RWPE2 (cell line): ENCODE measurements at regions not wholly inside any gene's neighbourhood (a gene's known extent, or its start where the extent isn't known, plus 50 kb on each side); places are given as distances from the start of the nearest gene placed in this dataset.

Experiments used
- ATAC-seq: fragments of 200-7000 bp; cut with Tn5 transposase; 3 replicates; pipeline ENCODE4 v1.9.1; 2021; ENCODE audit warnings: low read depth
- DNase-seq: peaks from one replicate; pipeline ENCODE4 v3.0.0-alpha.2; 2020; ENCODE audit warnings: low spot score
- H3K27ac ChIP-seq: fragments of 450-650 bp; 2 replicates; pipeline ENCODE4 v1.5.1; 2017; ENCODE audit warnings: mild to moderate bottlenecking; ENCODE audit not compliant: poor library complexity, severe bottlenecking
- H3K27me3 ChIP-seq: fragments of 250-450 bp; sonication (Bioruptor Pico); 2 replicates; pipeline ENCODE4 v1.5.1; 2021; ENCODE audit warnings: mild to moderate bottlenecking, moderate library complexity; ENCODE audit not compliant: insufficient read depth, poor library complexity, severe bottlenecking
- H3K36me3 ChIP-seq: fragments of 250-450 bp; sonication (Bioruptor Pico); 2 replicates; pipeline ENCODE4 v1.5.1; 2020; ENCODE audit warnings: low read depth, mild to moderate bottlenecking, moderate library complexity
- H3K4me1 ChIP-seq: fragments of 250-450 bp; sonication (Bioruptor Pico); 2 replicates; pipeline ENCODE4 v1.5.1; 2021; ENCODE audit warnings: mild to moderate bottlenecking, moderate library complexity; ENCODE audit not compliant: insufficient read depth, poor library complexity, severe bottlenecking
- H3K4me3 ChIP-seq: fragments of 250-450 bp; sonication (Bioruptor Pico); 2 replicates; pipeline ENCODE4 v1.5.1; 2021; ENCODE audit warnings: mild to moderate bottlenecking, moderate library complexity; ENCODE audit not compliant: severe bottlenecking
- H3K9me3 ChIP-seq: fragments of 250-450 bp; sonication (Bioruptor Pico); 2 replicates; pipeline ENCODE4 v1.5.1; 2021; ENCODE audit warnings: mild to moderate bottlenecking, moderate library complexity; ENCODE audit not compliant: severe bottlenecking
- TF ChIP-seq, protein P1 (sequence below): fragments of 450-650 bp; IDR thresholded peaks from one replicate; pipeline ENCODE4 v1.5.1; 2017; ENCODE audit warnings: mild to moderate bottlenecking, moderate library complexity; ENCODE audit not compliant: poor library complexity, severe bottlenecking

GRCh38 chr1:79657951-79658658 lies 651.6 kb upstream of the ADGRL4 start:
- Histone ChIP-seq H3K27me3 (no peaks in the 10 kb centered on the region), H3K36me3 (no peaks in the 10 kb centered on the region), H3K4me3 (no peak overlapping the region), H3K27ac (no peak overlapping the region), H3K9me3 (no peaks in the 10 kb centered on the region), H3K4me1 (no peaks in the 10 kb centered on the region)
- TF ChIP-seq, protein P1, sequence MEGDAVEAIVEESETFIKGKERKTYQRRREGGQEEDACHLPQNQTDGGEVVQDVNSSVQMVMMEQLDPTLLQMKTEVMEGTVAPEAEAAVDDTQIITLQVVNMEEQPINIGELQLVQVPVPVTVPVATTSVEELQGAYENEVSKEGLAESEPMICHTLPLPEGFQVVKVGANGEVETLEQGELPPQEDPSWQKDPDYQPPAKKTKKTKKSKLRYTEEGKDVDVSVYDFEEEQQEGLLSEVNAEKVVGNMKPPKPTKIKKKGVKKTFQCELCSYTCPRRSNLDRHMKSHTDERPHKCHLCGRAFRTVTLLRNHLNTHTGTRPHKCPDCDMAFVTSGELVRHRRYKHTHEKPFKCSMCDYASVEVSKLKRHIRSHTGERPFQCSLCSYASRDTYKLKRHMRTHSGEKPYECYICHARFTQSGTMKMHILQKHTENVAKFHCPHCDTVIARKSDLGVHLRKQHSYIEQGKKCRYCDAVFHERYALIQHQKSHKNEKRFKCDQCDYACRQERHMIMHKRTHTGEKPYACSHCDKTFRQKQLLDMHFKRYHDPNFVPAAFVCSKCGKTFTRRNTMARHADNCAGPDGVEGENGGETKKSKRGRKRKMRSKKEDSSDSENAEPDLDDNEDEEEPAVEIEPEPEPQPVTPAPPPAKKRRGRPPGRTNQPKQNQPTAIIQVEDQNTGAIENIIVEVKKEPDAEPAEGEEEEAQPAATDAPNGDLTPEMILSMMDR = no peak
- ATAC-seq (no peak), DNase-seq (no peak)

GRCh38 chr1:79655876-79656275 lies 649.3 kb upstream of the ADGRL4 start:
- no peak overlapping the region for H3K27ac ChIP-seq
- ATAC-seq (no peak), DNase-seq (no peak)
- H3K4me1 ChIP-seq = no peaks in the 10 kb centered on the region
- TF ChIP-seq, protein P1 = no peak
- no peaks in the 10 kb centered on the region for H3K27me3 ChIP-seq
- H3K9me3 ChIP-seq = no peaks in the 10 kb centered on the region
- H3K4me3 ChIP-seq = no peak overlapping the region
- no peaks in the 10 kb centered on the region for H3K36me3 ChIP-seq

GRCh38 chr1:79652426-79652825 lies 645.9 kb upstream of the ADGRL4 start:
- H3K4me1 ChIP-seq = no peaks in the 10 kb centered on the region
- no peak overlapping the region for H3K27ac ChIP-seq
- ATAC-seq = no peak
- H3K27me3 ChIP-seq = no peaks in the 10 kb centered on the region
- no peaks in the 10 kb centered on the region for H3K36me3 ChIP-seq
- DNase-seq = no peak
- no peak overlapping the region for H3K4me3 ChIP-seq
- H3K9me3 ChIP-seq = no peaks in the 10 kb centered on the region
- TF ChIP-seq, protein P1 = no peak

DNA sequence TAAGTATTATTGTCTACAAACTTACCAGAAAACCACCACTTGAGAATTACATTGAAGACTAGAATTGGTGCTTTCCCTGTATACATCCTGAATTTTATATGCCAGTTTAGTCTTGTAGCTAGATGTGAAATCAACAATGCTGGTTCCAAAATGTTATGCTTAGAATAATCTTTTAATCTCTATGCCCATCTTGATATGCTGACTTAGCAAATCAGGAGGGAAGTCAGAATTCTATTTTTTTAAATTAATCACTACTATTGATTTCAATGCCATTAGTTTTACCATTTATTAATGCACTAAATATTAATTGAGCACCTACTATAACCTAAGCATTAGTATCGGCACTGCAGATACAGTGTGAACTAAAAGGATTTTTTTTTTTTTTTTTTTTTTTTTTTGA lies 641.6 kb upstream of the ADGRL4 start:
- ATAC-seq (no peak), DNase-seq (no peak)
- Histone ChIP-seq H3K27me3 (no peaks in the 10 kb centered on the region), H3K4me3 (no peak overlapping the region), H3K9me3 (no peaks in the 10 kb centered on the region), H3K36me3 (no peaks in the 10 kb centered on the region), H3K4me1 (no peaks in the 10 kb centered on the region), H3K27ac (no peak overlapping the region)
- TF ChIP-seq, protein P1 = no peak

DNA sequence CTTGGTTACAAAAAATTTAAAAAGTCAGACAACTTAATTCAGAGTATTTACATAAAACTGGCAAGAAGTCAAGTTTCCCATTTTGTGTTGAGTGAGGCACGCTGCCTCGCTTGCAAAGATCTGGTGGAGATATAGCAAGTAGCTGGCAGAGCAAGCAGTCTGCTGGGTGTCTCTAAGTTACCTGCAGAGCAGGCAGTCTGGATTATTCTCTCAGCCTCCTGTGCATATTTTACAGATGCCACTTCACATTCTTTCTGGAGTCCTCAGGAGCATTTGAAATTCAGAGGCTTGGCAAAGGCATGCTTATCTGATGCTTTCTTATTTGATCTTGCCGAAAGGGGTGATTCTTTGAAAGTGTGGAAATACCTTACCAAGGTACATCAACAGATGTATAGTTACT lies 640.4 kb upstream of the ADGRL4 start:
- Histone ChIP-seq H3K4me1 (no peaks in the 10 kb centered on the region), H3K36me3 (no peaks in the 10 kb centered on the region), H3K4me3 (no peak overlapping the region), H3K27me3 (no peaks in the 10 kb centered on the region), H3K27ac (no peak overlapping the region), H3K9me3 (no peaks in the 10 kb centered on the region)
- TF ChIP-seq, protein P1 = no peak
- DNase-seq (no peak), ATAC-seq (no peak)
